ENCODE measurements at regions not wholly inside any gene's neighbourhood (a gene's known extent, or its start where the extent isn't known, plus 50 kb on each side); places are given as distances from the start of the nearest gene placed in this dataset.

GRCh38 chr2:37833423-37833822 lies 91.7 kb upstream of the RMDN2 start:
- no peaks in the 10 kb centered on the region for H3K79me2 ChIP-seq (ENCODE audit: insufficient read depth, low read length)
- H3K27ac ChIP-seq (ENCODE audit: low read depth, low read length) = no peak overlapping the region
- ATAC-seq (no peak), DNase-seq (ENCODE audit: low read depth, low spot score) (no peak)
- no peak overlapping the region for H2AFZ ChIP-seq (ENCODE audit: low read depth, low read length, poor library complexity, severe bottlenecking)
- RAD21 ChIA-PET (ENCODE audit: low non-redundant PET in 1 of 2, low total read pairs in 2 of 2, uncharacterized antibody in 2 of 2, unreplicated experiment in 2 of 2) = interaction anchor here (0.9 to 2.3 kb wide), 6 partner anchors 44 to 437 kb away, joined by 3 to 38 read pairs (median 24); no protein-coding TSS in a partner anchor
- H3K27me3 ChIP-seq (ENCODE audit: insufficient read depth, low read length) = no peaks in the 10 kb centered on the region
- CTCF ChIA-PET = interaction anchor here (1.1 to 5.9 kb wide), 11 partner anchors 9 to 454 kb away, joined by 3 to 186 read pairs (median 5); no protein-coding TSS in a partner anchor
- H3K4me3 ChIP-seq (replicated peaks in 1 of 2; ENCODE audit: low read depth in 1 of 2, low read length in 2 of 2) = no peak overlapping the region
- H3K9me3 ChIP-seq (ENCODE audit: control insufficient read depth in 1 of 2, insufficient read depth in 1 of 2, low read depth in 1 of 2, low read length in 2 of 2) = no peaks in the 10 kb centered on the region
- BruUV-seq (replicated peaks) = no TSS peak
- H3K4me2 ChIP-seq (ENCODE audit: low read length) = no peak overlapping the region
- TF ChIP-seq FOSL1 (IDR thresholded peaks at IDR 0.05; ENCODE audit: low read depth) (no peak), ZNF274 (IDR thresholded peaks at IDR 0.05; ENCODE audit: low read depth, low read length) (no peak)
- H3K9ac ChIP-seq (ENCODE audit: low read length) = no peak overlapping the region
- H4K20me1 ChIP-seq (ENCODE audit: insufficient read depth) = no peaks in the 10 kb centered on the region
- H3K36me3 ChIP-seq (ENCODE audit: control insufficient read depth in 1 of 2, insufficient read depth in 2 of 2, low read length in 2 of 2) = no peaks in the 10 kb centered on the region
- H3K4me1 ChIP-seq (ENCODE audit: control insufficient read depth in 1 of 2, insufficient read depth in 2 of 2, low read length in 2 of 2) = no peaks in the 10 kb centered on the region
- POLR2A ChIA-PET = interaction anchor here (0.8 kb wide), 1 partner anchor 583 kb away, joined by 3 read pairs; no protein-coding TSS in a partner anchor
- H3K9me2 ChIP-seq (ENCODE audit: insufficient read depth) = no peaks in the 10 kb centered on the region
- intact Hi-C loops (cut with micrococcal nuclease) = loop anchor here (2.0 to 5.0 kb wide), 3 partner anchors 43 to 296 kb away; partner anchors contain the start of gene CDC42EP3

- intact Hi-C loops (cut with micrococcal nuclease) = no loop called here
- no peak overlapping the region for H3K9ac ChIP-seq (ENCODE audit: low read length)
- ChIA-PET POLR2A (no interaction called here), CTCF (no interaction called here), RAD21 (ENCODE audit: low non-redundant PET in 1 of 2, low total read pairs in 2 of 2, uncharacterized antibody in 2 of 2, unreplicated experiment in 2 of 2) (no interaction called here)
- H4K20me1 ChIP-seq (ENCODE audit: insufficient read depth) = no peaks in the 10 kb centered on the region
- H3K27me3 ChIP-seq (ENCODE audit: insufficient read depth, low read length) = no peaks in the 10 kb centered on the region
- no peak overlapping the region for H3K27ac ChIP-seq (ENCODE audit: low read depth, low read length)
- no peak for ATAC-seq
- H3K9me3 ChIP-seq (ENCODE audit: control insufficient read depth in 1 of 2, insufficient read depth in 1 of 2, low read depth in 1 of 2, low read length in 2 of 2) = no peaks in the 10 kb centered on the region
- H2AFZ ChIP-seq (ENCODE audit: low read depth, low read length, poor library complexity, severe bottlenecking) = no peak overlapping the region
- DNase-seq (ENCODE audit: low read depth, low spot score) = no peak
- TF ChIP-seq YY1 (IDR thresholded peaks at IDR 0.05; ENCODE audit: extremely low read depth, insufficient replicate concordance, low read depth, low read length) = no peak
- no peak for TF ChIP-seq CTCF (IDR thresholded peaks at IDR 0.05 in 2 of 3, conservative IDR thresholded peaks at IDR 0.05 in 1 of 3; ENCODE audit: borderline replicate concordance in 1 of 3, insufficient read depth in 1 of 3, low read depth in 2 of 3, low read length in 2 of 3)
- TF ChIP-seq ZFX (IDR thresholded peaks at IDR 0.05) = no peak
- TF ChIP-seq, protein P1, sequence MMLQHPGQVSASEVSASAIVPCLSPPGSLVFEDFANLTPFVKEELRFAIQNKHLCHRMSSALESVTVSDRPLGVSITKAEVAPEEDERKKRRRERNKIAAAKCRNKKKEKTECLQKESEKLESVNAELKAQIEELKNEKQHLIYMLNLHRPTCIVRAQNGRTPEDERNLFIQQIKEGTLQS (IDR thresholded peaks at IDR 0.05) = no peak
- TF ChIP-seq POLR2AphosphoS5 (IDR thresholded peaks at IDR 0.05; ENCODE audit: low read depth, low read length) = no peak
- no peak for TF ChIP-seq CEBPB (IDR thresholded peaks at IDR 0.05; ENCODE audit: low read depth)
- no peak for TF ChIP-seq JUND (IDR thresholded peaks at IDR 0.05)
- no peak overlapping the region for H3K4me3 ChIP-seq (replicated peaks in 1 of 2; ENCODE audit: low read depth in 1 of 2, low read length in 2 of 2)
- no peaks in the 10 kb centered on the region for H3K9me2 ChIP-seq (ENCODE audit: insufficient read depth)
- no TSS peak for BruUV-seq (replicated peaks)
- H3K4me1 ChIP-seq (ENCODE audit: control insufficient read depth in 1 of 2, insufficient read depth in 2 of 2, low read length in 2 of 2) = no peaks in the 10 kb centered on the region
- H3K4me2 ChIP-seq (ENCODE audit: low read length) = no peak overlapping the region
- H3K36me3 ChIP-seq (ENCODE audit: control insufficient read depth in 1 of 2, insufficient read depth in 2 of 2, low read length in 2 of 2) = no peaks in the 10 kb centered on the region
- H3K79me2 ChIP-seq (ENCODE audit: insufficient read depth, low read length) = no peaks in the 10 kb centered on the region
These were observed 88.8 kb upstream of the RMDN2 start for GRCh38 chr2:37836270-37836669.

Measured in HCT116 (cell line).